HUES64 (cell line): ENCODE measurements at regions not wholly inside any gene's neighbourhood (a gene's known extent, or its start where the extent isn't known, plus 50 kb on each side); places are given as distances from the start of the nearest gene placed in this dataset.

Experiments
- H3K27ac ChIP-seq: 2 replicates; pipeline ENCODE4 v1.7.0; 2013; ENCODE audit warnings: low read depth, low read length, inconsistent platforms
- H3K27me3 ChIP-seq: 2 replicates; pipeline ENCODE4 v1.6.1; 2013; ENCODE audit warnings: mild to moderate bottlenecking, low read length; ENCODE audit not compliant: insufficient read depth
- H3K36me3 ChIP-seq: 2 replicates; pipeline ENCODE4 v1.6.1; 2013; ENCODE audit warnings: mild to moderate bottlenecking, low read length; ENCODE audit not compliant: insufficient read depth
- H3K4me1 ChIP-seq: 2 replicates; pipeline ENCODE4 v1.6.1; 2013; ENCODE audit warnings: mild to moderate bottlenecking, low read length, moderate library complexity; ENCODE audit not compliant: insufficient read depth
- H3K4me3 ChIP-seq: 2 replicates; pipeline ENCODE4 v1.5.1; 2013; ENCODE audit warnings: mild to moderate bottlenecking, low read length, moderate library complexity
- H3K9ac ChIP-seq: 2 replicates; pipeline ENCODE4 v1.6.1; 2013; ENCODE audit warnings: mild to moderate bottlenecking, low read depth, low read length
- H3K9me3 ChIP-seq: 2 replicates; pipeline ENCODE4 v1.6.1; 2013; ENCODE audit warnings: low read depth, low read length; ENCODE audit not compliant: insufficient read depth
- WGBS: fragments of 150-250, 120-280 bp; methylation state at CpG from one replicate; pipeline ENCODE4 v1.1.7; 2013; ENCODE audit warnings: missing lambda C conversion rate; 5-methylcytosine and 5-hydroxymethylcytosine counted together

- Histone ChIP-seq H3K36me3 (no peaks in the 10 kb centered on the region), H3K27me3 (no peaks in the 10 kb centered on the region), H3K27ac (no peak overlapping the region), H3K9me3 (peaks cover 10% of the 10 kb centered on the region), H3K9ac (no peak overlapping the region), H3K4me1 (peaks cover 37% of the 10 kb centered on the region), H3K4me3 (no peak overlapping the region)
- WGBS, result 100% methylated on average over 1 of the region's 2 CpGs
These were observed 332.7 kb upstream of the NOVA1 start for GRCh38 chr14:26930576-26930975.

GRCh38 chr14:26932606-26933005 is 334.8 kb upstream of the NOVA1 start:
- H3K4me1 ChIP-seq, result peaks cover 21% of the 10 kb centered on the region
- no peaks in the 10 kb centered on the region for H3K36me3 ChIP-seq
- 92% methylated on average over 4 of the region's 4 CpGs for WGBS

GRCh38 chr14:26933431-26933830 is 335.6 kb upstream of the NOVA1 start:
- H3K27ac ChIP-seq, result no peak overlapping the region
- peaks cover 21% of the 10 kb centered on the region for H3K4me1 ChIP-seq
- no peak overlapping the region for H3K9ac ChIP-seq
- H3K27me3 ChIP-seq, result no peaks in the 10 kb centered on the region
- H3K9me3 ChIP-seq, result peaks cover 20% of the 10 kb centered on the region
- 91% methylated on average over 1 of the region's 4 CpGs for WGBS
- no peaks in the 10 kb centered on the region for H3K36me3 ChIP-seq
- H3K4me3 ChIP-seq, result no peak overlapping the region

More at GRCh38 chr14:26932606-26933005, 334.8 kb upstream of the NOVA1 start:
- Histone ChIP-seq H3K4me3 (no peak overlapping the region), H3K27me3 (no peaks in the 10 kb centered on the region), H3K27ac (no peak overlapping the region), H3K9me3 (peaks cover 20% of the 10 kb centered on the region), H3K9ac (no peak overlapping the region)

GRCh38 chr14:26934151-26934550 is 336.3 kb upstream of the NOVA1 start:
- 97% methylated on average over 3 of the region's 3 CpGs for WGBS
- H3K4me1 ChIP-seq, result peaks cover 15% of the 10 kb centered on the region; the same call in 1 of the 2 replicates
- H3K36me3 ChIP-seq, result no peaks in the 10 kb centered on the region
- H3K4me3 ChIP-seq, result no peak overlapping the region
- H3K27me3 ChIP-seq, result no peaks in the 10 kb centered on the region
- no peak overlapping the region for H3K9ac ChIP-seq
- H3K9me3 ChIP-seq, result peaks cover 20% of the 10 kb centered on the region
- no peak overlapping the region for H3K27ac ChIP-seq

- WGBS, result 90% methylated on average over 4 of the region's 4 CpGs
- Histone ChIP-seq H3K4me3 (no peak overlapping the region), H3K9me3 (peaks cover 20% of the 10 kb centered on the region)
These were observed 337.9 kb upstream of the NOVA1 start for GRCh38 chr14:26935733-26936132.

GRCh38 chr14:26938054-26938453 is 340.2 kb upstream of the NOVA1 start:
- H3K9me3 ChIP-seq, result peaks cover 20% of the 10 kb centered on the region

More at GRCh38 chr14:26935733-26936132, 337.9 kb upstream of the NOVA1 start:
- H3K27me3 ChIP-seq, result no peaks in the 10 kb centered on the region
- no peak overlapping the region for H3K27ac ChIP-seq
- H3K36me3 ChIP-seq, result no peaks in the 10 kb centered on the region
- no peak overlapping the region for H3K9ac ChIP-seq
- H3K4me1 ChIP-seq, result peaks cover 3% of the 10 kb centered on the region; the same call in 1 of the 2 replicates

GRCh38 chr14:26939755-26940154 is 341.9 kb upstream of the NOVA1 start:
- 91% methylated on average over 2 of the region's 2 CpGs for WGBS
- H3K27ac ChIP-seq, result no peak overlapping the region

More at GRCh38 chr14:26938054-26938453, 340.2 kb upstream of the NOVA1 start:
- Histone ChIP-seq H3K4me3 (no peak overlapping the region), H3K9ac (no peak overlapping the region), H3K36me3 (no peaks in the 10 kb centered on the region), H3K27me3 (no peaks in the 10 kb centered on the region), H3K4me1 (peaks cover 19% of the 10 kb centered on the region; the same call in 1 of the 2 replicates), H3K27ac (no peak overlapping the region)
- WGBS, result 100% methylated on average over 1 of the region's 1 CpG

GRCh38 chr14:26941521-26941920 is 343.7 kb upstream of the NOVA1 start:
- no peak overlapping the region for H3K4me3 ChIP-seq

More at GRCh38 chr14:26939755-26940154, 341.9 kb upstream of the NOVA1 start:
- Histone ChIP-seq H3K4me3 (no peak overlapping the region), H3K9ac (no peak overlapping the region), H3K4me1 (peaks cover 19% of the 10 kb centered on the region; the same call in 1 of the 2 replicates), H3K36me3 (no peaks in the 10 kb centered on the region), H3K9me3 (peaks cover 17% of the 10 kb centered on the region), H3K27me3 (no peaks in the 10 kb centered on the region)

GRCh38 chr14:26947265-26947664 is 349.4 kb upstream of the NOVA1 start:
- Histone ChIP-seq H3K9me3 (no peaks in the 10 kb centered on the region), H3K36me3 (no peaks in the 10 kb centered on the region), H3K4me3 (no peak overlapping the region), H3K27ac (no peak overlapping the region), H3K9ac (no peak overlapping the region), H3K27me3 (no peaks in the 10 kb centered on the region), H3K4me1 (peaks cover 6% of the 10 kb centered on the region; the same call in 1 of the 2 replicates)
- 92% methylated on average over 1 of the region's 1 CpG for WGBS

More at GRCh38 chr14:26941521-26941920, 343.7 kb upstream of the NOVA1 start:
- Histone ChIP-seq H3K9ac (no peak overlapping the region), H3K27ac (no peak overlapping the region), H3K36me3 (no peaks in the 10 kb centered on the region), H3K4me1 (peaks cover 19% of the 10 kb centered on the region; the same call in 1 of the 2 replicates), H3K27me3 (no peaks in the 10 kb centered on the region), H3K9me3 (peaks cover under 1% of the 10 kb centered on the region; the same call in 1 of the 2 replicates)
- 69% methylated on average over 1 of the region's 2 CpGs for whole genome bisulfite sequencing

GRCh38 chr14:26959437-26959836 is 361.6 kb upstream of the NOVA1 start:
- H3K27ac ChIP-seq, result no peak overlapping the region
- no peaks in the 10 kb centered on the region for H3K27me3 ChIP-seq
- H3K4me1 ChIP-seq, result peaks cover 21% of the 10 kb centered on the region; the same call in 1 of the 2 replicates
- H3K36me3 ChIP-seq, result no peaks in the 10 kb centered on the region
- no peaks in the 10 kb centered on the region for H3K9me3 ChIP-seq
- no peak overlapping the region for H3K9ac ChIP-seq
- 92% methylated on average over 2 of the region's 2 CpGs for WGBS
- H3K4me3 ChIP-seq, result no peak overlapping the region

GRCh38 chr14:26959972-26960660 is 362.3 kb upstream of the NOVA1 start:
- Histone ChIP-seq H3K9me3 (no peaks in the 10 kb centered on the region), H3K4me1 (peaks cover 21% of the 10 kb centered on the region; the same call in 1 of the 2 replicates), H3K36me3 (no peaks in the 10 kb centered on the region), H3K27me3 (no peaks in the 10 kb centered on the region), H3K9ac (no peak overlapping the region), H3K27ac (no peak overlapping the region), H3K4me3 (no peak overlapping the region)
- WGBS, result 87% methylated on average over 10 of the region's 10 CpGs
